Epithelial cell of proximal tubule (primary cell): ENCODE measurements at regions not wholly inside any gene's neighbourhood (a gene's known extent, or its start where the extent isn't known, plus 50 kb on each side); places are given as distances from the start of the nearest gene placed in this dataset.

ENCODE experiments used
- DNase-seq: peaks from one replicate; pipeline ENCODE4 v3.0.0-alpha.2; 2011; ENCODE audit warnings: low read depth
- H3K4me3 ChIP-seq: 2 replicates; pipeline ENCODE4 v1.5.1; 2011; ENCODE audit warnings: low read depth, mild to moderate bottlenecking, low read length
- CTCF ChIP-seq: conservative IDR thresholded peaks from 2 replicates; pipeline ENCODE4 v1.5.1; 2012; ENCODE audit warnings: low read depth, mild to moderate bottlenecking, low read length

GRCh38 chr2:76270096-76270710, 559.5 kb upstream of the GCFC2 start:
- DNase-seq: no peak
- TF ChIP-seq CTCF: no peak
- H3K4me3 ChIP-seq: no peak overlapping the region

- TF ChIP-seq CTCF: no peak
- H3K4me3 ChIP-seq: no peak overlapping the region
- no peak for DNase-seq
These were observed 558.3 kb upstream of the GCFC2 start for GRCh38 chr2:76268902-76269620.

- TF ChIP-seq CTCF: no peak
- DNase-seq: no peak
- no peak overlapping the region for H3K4me3 ChIP-seq
These were observed 557.8 kb upstream of the GCFC2 start for GRCh38 chr2:76268484-76268883.

- no peak for TF ChIP-seq CTCF
- H3K4me3 ChIP-seq: no peak overlapping the region
- DNase-seq: no peak
These were observed 547.1 kb upstream of the GCFC2 start for GRCh38 chr2:76257802-76258201.

GRCh38 chr2:76256458-76257088, 545.9 kb upstream of the GCFC2 start:
- no peak overlapping the region for H3K4me3 ChIP-seq
- TF ChIP-seq CTCF: no peak
- no peak for DNase-seq

GRCh38 chr2:76252704-76253103, 542.0 kb upstream of the GCFC2 start:
- TF ChIP-seq CTCF: no peak
- no peak overlapping the region for H3K4me3 ChIP-seq
- DNase-seq: no peak
